ENCODE measurements at regions not wholly inside any gene's neighbourhood (a gene's known extent, or its start where the extent isn't known, plus 50 kb on each side); places are given as distances from the start of the nearest gene placed in this dataset.
A peak's percentile ranks its signal among the peaks of the same experiment; 100 is the strongest.

DNA sequence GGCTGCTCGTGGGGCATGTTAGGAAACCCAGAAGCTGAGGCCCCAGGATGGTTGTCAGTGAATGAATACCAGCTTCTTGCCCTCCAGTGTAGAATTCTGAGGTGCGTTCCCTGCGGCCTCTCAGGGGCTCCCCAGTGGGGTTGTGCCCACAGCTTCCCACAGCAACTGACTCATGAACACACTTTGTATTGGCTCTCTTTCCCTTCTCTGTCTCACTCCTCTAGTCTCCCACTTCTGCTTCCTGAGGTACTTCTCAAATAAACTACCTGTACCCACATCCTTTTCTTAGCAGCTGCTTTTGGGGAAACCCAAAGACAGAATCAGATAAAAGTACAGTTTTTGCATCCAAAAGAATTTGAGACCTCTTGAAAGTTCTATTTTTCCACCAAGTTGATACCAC, 107.7 kb upstream of the JAG1 start:
- H3K4me3 ChIP-seq (replicated peaks; ENCODE audit: low read depth, low read length) = no peak overlapping the region
- DNase-seq (ENCODE audit: low read depth) = no peak
- TF ChIP-seq, protein P1, sequence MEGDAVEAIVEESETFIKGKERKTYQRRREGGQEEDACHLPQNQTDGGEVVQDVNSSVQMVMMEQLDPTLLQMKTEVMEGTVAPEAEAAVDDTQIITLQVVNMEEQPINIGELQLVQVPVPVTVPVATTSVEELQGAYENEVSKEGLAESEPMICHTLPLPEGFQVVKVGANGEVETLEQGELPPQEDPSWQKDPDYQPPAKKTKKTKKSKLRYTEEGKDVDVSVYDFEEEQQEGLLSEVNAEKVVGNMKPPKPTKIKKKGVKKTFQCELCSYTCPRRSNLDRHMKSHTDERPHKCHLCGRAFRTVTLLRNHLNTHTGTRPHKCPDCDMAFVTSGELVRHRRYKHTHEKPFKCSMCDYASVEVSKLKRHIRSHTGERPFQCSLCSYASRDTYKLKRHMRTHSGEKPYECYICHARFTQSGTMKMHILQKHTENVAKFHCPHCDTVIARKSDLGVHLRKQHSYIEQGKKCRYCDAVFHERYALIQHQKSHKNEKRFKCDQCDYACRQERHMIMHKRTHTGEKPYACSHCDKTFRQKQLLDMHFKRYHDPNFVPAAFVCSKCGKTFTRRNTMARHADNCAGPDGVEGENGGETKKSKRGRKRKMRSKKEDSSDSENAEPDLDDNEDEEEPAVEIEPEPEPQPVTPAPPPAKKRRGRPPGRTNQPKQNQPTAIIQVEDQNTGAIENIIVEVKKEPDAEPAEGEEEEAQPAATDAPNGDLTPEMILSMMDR (IDR thresholded peaks at IDR 0.05; ENCODE audit: low read length, missing control alignments) = no peak

DNA sequence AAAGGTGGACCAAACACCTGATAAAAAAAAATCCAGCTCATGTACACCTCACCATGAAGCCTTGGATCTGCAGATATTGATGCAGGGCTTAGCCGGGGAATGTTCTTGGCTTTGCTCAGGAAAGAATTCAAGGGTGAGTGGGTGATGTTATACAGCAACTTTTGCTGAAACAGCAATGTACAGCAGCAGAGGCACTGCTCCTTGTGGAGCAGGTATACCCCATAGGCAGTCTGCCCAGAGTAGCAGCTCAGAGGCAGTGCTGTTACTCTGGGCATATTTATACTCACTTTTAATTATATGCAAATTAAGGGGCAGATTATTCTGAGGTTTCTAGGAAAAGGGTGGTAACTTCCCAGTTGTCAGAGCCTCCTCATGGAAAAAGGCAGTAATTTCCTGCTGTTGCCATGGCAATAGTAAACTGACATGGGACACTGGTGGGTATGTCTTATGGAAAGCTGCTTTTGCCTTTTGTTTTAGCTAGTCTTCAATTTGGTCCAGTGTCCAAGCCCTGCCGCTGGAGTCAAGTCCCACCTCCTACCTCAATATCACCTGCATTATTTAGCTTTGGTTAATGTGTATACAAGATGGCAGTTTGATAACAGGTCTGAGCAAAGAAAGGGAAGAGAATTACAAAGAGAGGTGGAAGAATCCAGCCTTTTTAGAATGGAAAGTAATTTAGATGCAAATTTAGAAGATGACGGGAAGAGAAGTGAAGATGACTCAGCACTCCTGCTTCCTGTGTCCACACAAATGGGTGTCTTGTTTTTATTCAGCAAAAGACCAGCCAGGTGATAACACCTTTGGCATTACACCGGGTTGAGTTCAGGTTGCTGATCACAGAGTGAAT, 110.1 kb upstream of the JAG1 start:
- peak; percentile 47 for DNase-seq (ENCODE audit: low read depth)
- no peak overlapping the region for H3K4me3 ChIP-seq (replicated peaks; ENCODE audit: low read depth, low read length)
- TF ChIP-seq, protein P1 (IDR thresholded peaks at IDR 0.05; ENCODE audit: low read length, missing control alignments) = no peak

DNA sequence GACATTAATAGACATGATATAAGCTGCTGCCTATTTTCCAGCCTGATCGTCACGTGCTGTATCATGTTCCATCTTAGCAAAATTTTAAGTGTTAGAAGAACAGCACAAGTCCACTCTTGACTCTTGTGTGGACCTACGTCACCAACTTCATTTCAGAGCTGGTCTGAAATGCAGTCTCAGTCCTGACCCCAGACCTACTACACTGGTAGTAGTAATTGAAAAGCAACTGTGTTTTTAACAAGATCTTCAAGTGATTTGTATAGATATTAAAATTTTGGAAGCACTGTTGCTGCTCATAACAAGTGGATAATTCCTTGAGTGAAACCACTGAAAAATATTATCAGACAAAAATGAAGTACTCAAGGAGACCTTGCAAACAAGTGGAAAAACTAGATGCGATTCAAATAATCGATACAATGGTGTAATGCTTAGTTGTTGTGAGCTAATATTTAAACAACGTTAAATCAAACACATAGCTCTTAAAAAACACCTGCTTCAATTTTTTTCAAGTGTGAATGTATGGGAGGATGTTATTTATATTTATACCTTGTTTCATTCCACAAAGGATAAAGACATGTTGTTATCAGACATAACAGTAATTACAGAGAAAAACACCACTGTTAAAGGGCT, 110.9 kb upstream of the JAG1 start:
- DNase-seq (ENCODE audit: low read depth) = no peak
- no peak overlapping the region for H3K4me3 ChIP-seq (replicated peaks; ENCODE audit: low read depth, low read length)
- TF ChIP-seq, protein P1 (IDR thresholded peaks at IDR 0.05; ENCODE audit: low read length, missing control alignments) = no peak

DNA sequence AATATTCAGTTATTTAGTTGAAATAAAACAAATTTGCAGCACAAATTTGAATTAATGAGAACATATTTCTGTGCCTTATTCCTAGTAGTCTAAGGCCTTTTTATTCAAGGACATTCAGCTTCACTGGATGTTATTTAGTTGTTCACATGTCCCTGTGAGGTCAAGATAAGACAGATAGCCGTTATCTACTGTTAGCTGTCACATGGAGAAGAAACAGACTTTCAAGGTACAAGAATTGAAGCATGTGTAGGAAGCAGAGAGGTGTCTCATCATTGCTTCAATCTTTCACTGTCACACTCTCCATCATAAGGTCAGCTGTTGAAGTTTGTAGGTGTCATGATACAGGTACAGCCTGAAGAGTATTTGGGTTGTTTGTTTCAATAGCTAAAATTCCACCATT, 112.9 kb upstream of the JAG1 start:
- no peak overlapping the region for H3K4me3 ChIP-seq (replicated peaks; ENCODE audit: low read depth, low read length)
- TF ChIP-seq, protein P1 (IDR thresholded peaks at IDR 0.05; ENCODE audit: low read length, missing control alignments) = no peak
- DNase-seq (ENCODE audit: low read depth) = no peak

DNA sequence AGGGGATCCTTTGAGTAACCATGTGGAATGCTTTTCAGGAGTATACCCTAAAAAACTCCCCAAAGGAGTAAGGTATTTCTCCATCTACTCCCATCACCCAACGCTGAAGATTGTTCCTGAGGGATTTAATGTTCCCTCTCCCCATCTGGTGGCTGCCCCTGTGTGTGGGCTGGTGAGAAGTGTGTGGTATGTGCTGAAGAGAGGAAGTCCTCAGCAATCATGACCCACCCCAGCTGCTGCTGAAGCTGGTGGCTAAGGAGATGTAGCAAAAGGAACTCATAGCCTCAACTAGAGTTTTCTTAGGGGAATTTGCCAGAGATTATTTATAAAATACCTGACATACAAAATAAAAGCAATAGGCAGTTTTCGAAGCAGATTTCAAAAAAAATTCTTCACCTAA, 114.3 kb upstream of the JAG1 start:
- DNase-seq (ENCODE audit: low read depth) = no peak
- no peak overlapping the region for H3K4me3 ChIP-seq (replicated peaks; ENCODE audit: low read depth, low read length)
- TF ChIP-seq, protein P1 (IDR thresholded peaks at IDR 0.05; ENCODE audit: low read length, missing control alignments) = no peak

DNA sequence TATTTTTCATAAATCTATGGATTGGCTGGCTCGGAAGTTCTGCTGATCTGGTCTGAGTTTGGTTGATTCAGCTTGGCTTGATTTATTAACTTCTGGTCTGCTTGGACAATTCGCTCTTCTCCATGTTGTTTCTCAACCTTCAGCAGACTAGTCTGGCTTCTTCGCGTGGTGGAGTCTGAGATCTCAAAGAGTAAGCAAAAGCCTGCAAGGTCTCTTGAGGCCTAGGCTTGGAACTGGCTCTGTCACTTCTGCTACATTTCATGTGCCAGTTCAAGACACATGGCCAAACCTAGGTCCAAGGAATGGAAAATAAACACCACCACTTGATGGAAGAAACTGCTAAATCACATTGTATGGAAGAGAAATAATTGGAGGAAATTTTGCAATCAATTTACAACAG, 115.1 kb upstream of the JAG1 start:
- DNase-seq (ENCODE audit: low read depth) = no peak
- TF ChIP-seq, protein P1 (IDR thresholded peaks at IDR 0.05; ENCODE audit: low read length, missing control alignments) = no peak
- H3K4me3 ChIP-seq (replicated peaks; ENCODE audit: low read depth, low read length) = no peak overlapping the region

All from fibroblast of pulmonary artery (primary cell).